Astrocyte of the cerebellum (primary cell): ENCODE measurements at regions not wholly inside any gene's neighbourhood (a gene's known extent, or its start where the extent isn't known, plus 50 kb on each side); places are given as distances from the start of the nearest gene placed in this dataset.
"Not testable (repeated sequence)": the region's sequence is repeated elsewhere in the genome, so short reads cannot be mapped to it uniquely, and the experiment has no call there.

Source experiments
- DNase-seq: peaks from one replicate; pipeline ENCODE4 v3.0.0-alpha.2; 2011; ENCODE audit warnings: low read depth
- H3K4me3 ChIP-seq: 2 replicates; pipeline ENCODE4 v1.5.1; 2011; ENCODE audit warnings: mild to moderate bottlenecking, low read depth, low read length, moderate library complexity
- CTCF ChIP-seq: IDR thresholded peaks from 2 replicates; pipeline ENCODE4 v1.5.1; 2012; ENCODE audit warnings: low read length, low read depth, moderate library complexity, mild to moderate bottlenecking; ENCODE audit errors: missing control alignments
- in situ Hi-C: cut with HindIII; loops from 2 replicates; pipeline ENCODE4 v1.10.0; 2017; ENCODE audit warnings: low sequenced_read_pairs

- H3K4me3 ChIP-seq, result no peak overlapping the region
- DNase-seq, result no peak
- TF ChIP-seq CTCF, result no peak
- in situ Hi-C loops, result no loop called here
These were observed 109.4 kb downstream of the TDRD15 start for GRCh38 chr2:21233194-21233593.

DNA sequence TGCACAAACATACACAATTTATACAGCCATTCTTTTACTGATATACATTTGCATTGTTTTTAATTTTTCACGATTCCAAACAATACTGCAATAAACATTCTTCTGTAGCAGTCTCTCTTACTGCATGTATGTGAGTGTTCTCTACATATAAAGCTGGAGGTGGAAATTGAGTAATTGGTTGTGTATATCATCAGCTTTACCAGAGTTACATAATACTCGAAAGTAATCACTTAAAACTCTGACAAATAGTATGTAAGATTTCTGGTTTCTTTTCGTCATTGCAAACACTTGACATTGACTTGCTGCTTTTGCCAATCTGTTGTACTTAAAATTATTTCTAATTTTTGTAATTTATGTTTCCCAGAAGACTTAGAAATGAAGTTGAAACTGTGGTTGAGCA, 110.2 kb downstream of the TDRD15 start:
- DNase-seq, result no peak
- in situ Hi-C loops, result no loop called here
- H3K4me3 ChIP-seq, result no peak overlapping the region
- TF ChIP-seq CTCF, result no peak

DNA sequence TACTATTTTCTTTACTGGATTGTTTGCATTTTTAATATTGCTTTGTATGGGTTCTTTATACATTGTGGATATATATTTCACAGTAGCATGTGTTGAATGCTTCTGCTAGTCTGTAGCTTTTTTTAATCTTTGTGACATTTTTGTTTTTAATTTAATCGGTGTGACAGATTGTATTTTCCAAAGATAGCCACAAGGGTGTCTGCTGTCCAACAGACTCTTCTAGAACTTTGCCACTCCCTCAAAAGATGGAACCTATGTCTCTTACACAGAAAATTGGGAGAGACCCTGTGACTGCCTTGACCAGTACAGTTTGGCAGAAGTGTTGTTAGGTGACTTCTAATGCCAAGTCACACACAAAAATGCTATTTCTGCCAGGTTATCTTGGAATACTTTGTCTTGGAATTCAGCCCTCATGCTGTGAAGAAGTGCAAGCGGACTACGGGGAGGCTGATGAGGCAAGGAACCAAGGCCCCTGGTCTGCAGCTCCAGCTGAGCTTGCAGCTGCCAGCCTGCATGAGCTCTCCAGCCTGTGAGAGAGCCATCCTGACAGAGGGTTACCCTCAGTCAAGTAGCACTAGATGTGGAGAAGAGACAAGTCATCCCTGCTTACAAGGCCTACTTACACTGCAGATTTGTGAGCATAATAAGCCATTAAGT, 110.8 kb downstream of the TDRD15 start:
- TF ChIP-seq CTCF, result no peak
- H3K4me3 ChIP-seq, result no peak overlapping the region
- in situ Hi-C loops, result no loop called here
- no peak for DNase-seq

DNA sequence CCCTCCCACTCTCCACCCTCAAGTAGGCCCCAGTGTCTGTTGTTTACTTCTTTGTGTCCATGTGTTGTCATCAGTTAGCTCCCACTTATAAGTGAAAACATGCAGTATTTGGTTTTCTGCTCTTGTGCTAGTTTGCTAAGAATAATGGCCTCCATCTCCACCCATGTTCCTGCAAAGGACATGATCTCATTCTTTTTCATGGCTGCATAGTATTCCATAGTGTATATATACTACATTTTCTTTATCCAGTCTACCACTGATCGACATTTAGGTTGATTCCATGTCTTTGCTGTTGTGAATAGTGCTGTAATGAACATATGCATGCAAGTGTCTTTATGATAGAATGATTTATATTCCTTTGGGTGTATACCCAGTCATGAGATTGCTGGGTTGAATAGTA, 116.0 kb downstream of the TDRD15 start:
- DNase-seq, H3K4me3 ChIP-seq, in situ Hi-C loops: not testable (repeated sequence)

DNA sequence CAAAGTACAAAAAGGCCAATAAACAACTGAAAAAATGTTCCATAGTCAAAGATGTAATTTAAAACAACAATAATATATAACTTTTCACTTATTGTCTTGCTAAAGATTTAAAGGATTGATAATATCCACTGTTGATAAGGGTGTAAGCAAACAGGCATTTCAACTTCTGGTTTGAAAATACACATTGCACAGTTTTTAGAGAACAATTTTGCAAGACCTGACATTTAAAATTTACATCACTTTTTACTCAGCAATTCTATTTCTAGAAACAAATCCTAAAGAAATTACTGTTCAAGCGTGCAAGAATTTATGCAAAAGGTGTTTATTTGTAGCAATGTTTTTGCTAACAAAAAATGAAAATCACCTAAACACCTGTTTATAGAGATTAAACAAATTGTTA, 120.4 kb downstream of the TDRD15 start:
- in situ Hi-C loops, result no loop called here
- DNase-seq, result no peak
- H3K4me3 ChIP-seq, result no peak overlapping the region
- no peak for TF ChIP-seq CTCF

GRCh38 chr2:21245565-21245964, 121.8 kb downstream of the TDRD15 start:
- in situ Hi-C loops, result no loop called here
- H3K4me3 ChIP-seq, result no peak overlapping the region
- DNase-seq, result no peak
- no peak for TF ChIP-seq CTCF

GRCh38 chr2:21249367-21249766, 125.6 kb downstream of the TDRD15 start:
- in situ Hi-C loops, result no loop called here
- no peak for TF ChIP-seq CTCF
- no peak for DNase-seq
- H3K4me3 ChIP-seq, result no peak overlapping the region
